ENCODE measurements at regions not wholly inside any gene's neighbourhood (a gene's known extent, or its start where the extent isn't known, plus 50 kb on each side); places are given as distances from the start of the nearest gene placed in this dataset.

- ATAC-seq (ENCODE audit: low read depth): no peak
- Histone ChIP-seq H4K91ac (ENCODE audit: insufficient read depth, low read depth, low read length) (no peak overlapping the region), H3K23ac (ENCODE audit: low read depth, low read length) (no peak overlapping the region), H3K4me3 (ENCODE audit: insufficient read depth, low read depth, low read length) (no peak overlapping the region), H4K8ac (ENCODE audit: low read depth in 2 of 2, low read length in 2 of 2) (no peak overlapping the region), H3K27me3 (ENCODE audit: control insufficient read depth, insufficient read depth, low read length) (no peaks in the 10 kb centered on the region), H2AK9ac (replicated peaks; ENCODE audit: low read depth, low read length, poor library complexity) (no peak overlapping the region), H2BK20ac (ENCODE audit: low read depth, low read length) (no peak overlapping the region), H3K79me1 (ENCODE audit: low read depth in 1 of 2, low read length in 2 of 2) (no peaks in the 10 kb centered on the region), H2AK5ac (ENCODE audit: low read depth, low read length) (no peak overlapping the region), H3K18ac (ENCODE audit: low read depth, low read length) (no peak overlapping the region), H4K5ac (ENCODE audit: low read depth, low read length) (no peak overlapping the region), H2BK5ac (ENCODE audit: low read depth, low read length, poor library complexity, severe bottlenecking) (no peak overlapping the region), H2AFZ (replicated peaks; ENCODE audit: low read length, poor library complexity) (no peak overlapping the region), H2BK15ac (ENCODE audit: low read depth, low read length) (no peak overlapping the region), H3K56ac (ENCODE audit: extremely low read depth, insufficient read depth, low read length) (no peak overlapping the region), H3K9me1 (ENCODE audit: insufficient read depth, low read length) (no peaks in the 10 kb centered on the region), H3K4me2 (ENCODE audit: low read depth, low read length) (no peak overlapping the region), H3K4me1 (ENCODE audit: control insufficient read depth, insufficient read depth, low read length) (peaks cover 2% of the 10 kb centered on the region; the same call in 1 of the 2 replicates), H3K14ac (replicated peaks; ENCODE audit: low read depth, low read length) (no peak overlapping the region), H2BK120ac (ENCODE audit: low read depth, low read length) (no peak overlapping the region), H3K4ac (ENCODE audit: low read depth, low read length) (no peak overlapping the region), H3K27ac (ENCODE audit: insufficient read depth, low read length) (no peak overlapping the region), H3K36me3 (ENCODE audit: control insufficient read depth, insufficient read depth, low read length) (no peaks in the 10 kb centered on the region), H4K20me1 (ENCODE audit: insufficient read depth, low read length) (no peaks in the 10 kb centered on the region), H3K9ac (ENCODE audit: low read depth, low read length) (no peak overlapping the region), H3K9me3 (ENCODE audit: control insufficient read depth, insufficient read depth, low read length) (no peaks in the 10 kb centered on the region)
- dilution Hi-C loops (cut with HindIII; ENCODE audit: low sequenced_read_pairs, unreplicated experiment) (no loop called here), in situ Hi-C loops (cut with MboI; ENCODE audit: low sequenced_read_pairs) (no loop called here), intact Hi-C loops (cut with micrococcal nuclease) (no loop called here)
- no peak for DNase-seq
- TF ChIP-seq MAFK (IDR thresholded peaks at IDR 0.05; ENCODE audit: low read depth, low read length): no peak
- no peak for TF ChIP-seq NFE2L2 (IDR thresholded peaks at IDR 0.05; ENCODE audit: low read depth, low read length)
- TF ChIP-seq SMC3 (IDR thresholded peaks at IDR 0.05; ENCODE audit: low read depth, low read length): no peak
- no TSS peak for BruUV-seq (replicated peaks)
- ChIA-PET POLR2A (ENCODE audit: unreplicated experiment) (no interaction called here), CTCF (interaction anchor here (0.7 kb wide), 1 partner anchor 61 kb away, joined by 3 read pairs; no protein-coding TSS in a partner anchor)
These were observed 231.4 kb upstream of the MID1 start for GRCh38 chrX:10851809-10852208.
